ENCODE measurements at regions not wholly inside any gene's neighbourhood (a gene's known extent, or its start where the extent isn't known, plus 50 kb on each side); places are given as distances from the start of the nearest gene placed in this dataset.

GRCh38 chr4:81375745-81376144, 96.0 kb downstream of the RASGEF1B start:
- TF ChIP-seq, protein P1, sequence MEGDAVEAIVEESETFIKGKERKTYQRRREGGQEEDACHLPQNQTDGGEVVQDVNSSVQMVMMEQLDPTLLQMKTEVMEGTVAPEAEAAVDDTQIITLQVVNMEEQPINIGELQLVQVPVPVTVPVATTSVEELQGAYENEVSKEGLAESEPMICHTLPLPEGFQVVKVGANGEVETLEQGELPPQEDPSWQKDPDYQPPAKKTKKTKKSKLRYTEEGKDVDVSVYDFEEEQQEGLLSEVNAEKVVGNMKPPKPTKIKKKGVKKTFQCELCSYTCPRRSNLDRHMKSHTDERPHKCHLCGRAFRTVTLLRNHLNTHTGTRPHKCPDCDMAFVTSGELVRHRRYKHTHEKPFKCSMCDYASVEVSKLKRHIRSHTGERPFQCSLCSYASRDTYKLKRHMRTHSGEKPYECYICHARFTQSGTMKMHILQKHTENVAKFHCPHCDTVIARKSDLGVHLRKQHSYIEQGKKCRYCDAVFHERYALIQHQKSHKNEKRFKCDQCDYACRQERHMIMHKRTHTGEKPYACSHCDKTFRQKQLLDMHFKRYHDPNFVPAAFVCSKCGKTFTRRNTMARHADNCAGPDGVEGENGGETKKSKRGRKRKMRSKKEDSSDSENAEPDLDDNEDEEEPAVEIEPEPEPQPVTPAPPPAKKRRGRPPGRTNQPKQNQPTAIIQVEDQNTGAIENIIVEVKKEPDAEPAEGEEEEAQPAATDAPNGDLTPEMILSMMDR (conservative IDR thresholded peaks at IDR 0.05) = no peak; the same call in 1 of the 2 replicates
- no peak for TF ChIP-seq ZFX (IDR thresholded peaks at IDR 0.05)
- no peak overlapping the region for H3K27ac ChIP-seq

DNA sequence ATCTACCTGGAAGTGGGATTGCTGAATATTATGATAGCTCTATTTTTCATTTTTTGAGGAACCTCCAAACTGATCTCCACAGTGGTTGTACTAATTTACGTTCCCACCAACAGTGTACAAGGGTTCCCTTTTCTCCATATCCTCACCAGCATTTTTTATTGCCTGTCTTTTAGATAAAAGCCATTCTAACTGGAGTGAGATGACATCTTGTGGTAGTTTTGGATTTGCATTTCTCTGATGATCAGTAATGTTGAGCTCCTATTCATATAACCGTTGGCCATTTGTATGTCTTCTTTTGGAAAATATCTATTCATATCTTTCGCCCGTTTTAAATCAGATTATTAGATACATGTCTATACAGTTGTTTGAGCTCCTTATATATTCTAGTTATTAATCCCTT, 101.8 kb downstream of the RASGEF1B start:
- TF ChIP-seq, protein P1 (conservative IDR thresholded peaks at IDR 0.05) = 0 out of 2 replicates have a peak, but pooled peaks have one; percentile 9
- no peak for TF ChIP-seq ZFX (IDR thresholded peaks at IDR 0.05)
- no peak overlapping the region for H3K27ac ChIP-seq

DNA sequence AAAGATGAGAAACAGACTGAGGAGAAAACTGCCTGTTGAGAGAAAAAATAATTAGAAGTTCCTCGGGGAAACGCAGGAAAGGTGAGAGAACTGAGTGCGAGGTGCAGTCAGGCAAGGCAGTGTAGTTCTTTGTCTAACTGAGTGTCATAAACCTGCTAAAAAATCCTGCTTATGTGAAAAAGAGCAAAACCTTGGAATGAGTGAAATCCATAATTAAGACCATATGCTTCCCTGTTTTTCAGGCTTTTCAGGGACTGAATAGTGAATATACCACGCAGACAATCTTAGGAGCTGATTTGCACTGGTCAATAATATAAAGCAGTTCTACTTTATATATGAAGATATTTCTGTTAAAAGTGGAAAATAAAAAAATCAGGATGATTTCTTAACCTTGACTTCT, 104.9 kb downstream of the RASGEF1B start:
- H3K27ac ChIP-seq = no peak overlapping the region
- no peak for TF ChIP-seq ZFX (IDR thresholded peaks at IDR 0.05)
- TF ChIP-seq, protein P1 (conservative IDR thresholded peaks at IDR 0.05) = no peak

DNA sequence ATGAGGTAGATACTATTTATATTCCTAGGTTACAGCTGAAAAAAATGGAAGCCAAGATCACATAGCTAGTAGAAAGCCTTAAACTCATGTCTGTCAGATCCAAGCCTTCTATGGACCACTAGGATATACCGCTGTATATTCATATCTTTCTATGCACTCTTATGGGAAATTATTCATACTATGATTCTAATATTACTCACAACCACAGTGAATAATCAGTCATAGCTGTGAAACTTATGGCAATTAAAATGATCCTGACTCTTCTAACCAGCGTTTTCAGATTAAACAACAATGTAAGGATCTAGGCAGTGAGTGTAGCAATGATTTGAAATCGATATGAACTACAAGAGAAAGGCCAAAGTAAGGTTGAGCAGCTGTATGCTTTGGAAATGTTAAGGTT, 111.0 kb downstream of the RASGEF1B start:
- TF ChIP-seq, protein P1 (conservative IDR thresholded peaks at IDR 0.05) = no peak
- no peak for TF ChIP-seq ZFX (IDR thresholded peaks at IDR 0.05)
- H3K27ac ChIP-seq = no peak overlapping the region

DNA sequence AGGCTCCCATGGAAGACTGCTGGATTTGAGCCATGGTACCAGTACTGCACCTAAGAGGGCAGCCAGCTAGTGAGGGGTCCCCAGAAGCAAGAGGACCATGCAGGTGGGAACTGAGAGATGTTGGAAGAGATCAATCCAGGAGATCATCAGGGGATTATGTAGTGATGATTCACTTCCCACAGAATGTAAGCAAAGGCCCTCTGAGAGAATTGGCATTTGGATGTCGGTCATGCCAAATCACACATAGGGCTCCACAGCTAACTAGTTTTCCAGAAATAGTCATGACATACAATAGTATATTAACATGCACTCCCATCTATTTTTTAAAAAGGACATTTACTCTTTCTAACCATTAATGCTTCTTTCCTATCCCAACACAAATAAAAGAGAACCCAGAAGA, 112.5 kb downstream of the RASGEF1B start:
- H3K27ac ChIP-seq = no peak overlapping the region
- TF ChIP-seq, protein P1 (conservative IDR thresholded peaks at IDR 0.05) = no peak
- TF ChIP-seq ZFX (IDR thresholded peaks at IDR 0.05) = no peak

DNA sequence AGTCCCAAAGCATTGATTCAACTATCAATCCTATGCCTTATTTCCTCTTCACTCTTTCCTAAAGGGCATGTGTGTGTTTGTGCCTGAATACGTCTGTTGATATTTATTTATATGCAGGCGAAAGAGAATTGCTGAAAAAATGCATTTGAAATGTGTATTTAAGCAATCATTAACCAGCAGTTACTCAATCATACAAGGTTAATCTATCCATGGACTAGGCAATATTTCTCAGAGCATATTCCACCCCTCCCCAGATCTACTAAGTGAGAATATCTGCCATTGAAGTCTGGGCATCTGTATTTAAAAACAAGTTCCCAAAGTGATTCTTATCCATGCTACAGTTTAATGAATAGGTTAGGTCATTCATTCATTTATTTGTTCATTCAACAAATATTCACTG, 113.6 kb downstream of the RASGEF1B start:
- TF ChIP-seq ZFX (IDR thresholded peaks at IDR 0.05) = no peak
- TF ChIP-seq, protein P1 (conservative IDR thresholded peaks at IDR 0.05) = no peak
- no peak overlapping the region for H3K27ac ChIP-seq

DNA sequence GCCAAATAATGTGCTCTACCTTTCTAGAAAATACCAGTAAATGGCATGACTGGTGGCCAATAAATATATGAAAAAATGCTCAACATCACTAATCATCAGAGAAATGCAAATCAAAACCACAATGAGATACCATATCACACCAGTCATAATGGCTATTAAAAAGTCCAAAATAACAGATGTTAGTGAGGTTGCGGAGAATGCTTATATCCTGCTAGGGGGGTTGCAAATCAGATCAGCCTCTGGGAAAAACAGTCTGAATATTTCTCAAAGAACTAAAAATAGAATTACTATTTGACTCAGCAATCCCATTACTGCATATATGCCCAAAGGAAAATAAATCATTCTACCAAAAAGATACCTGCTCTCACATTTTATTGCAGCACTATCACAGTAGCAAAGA, 115.1 kb downstream of the RASGEF1B start:
- no peak overlapping the region for H3K27ac ChIP-seq
- TF ChIP-seq, protein P1 (conservative IDR thresholded peaks at IDR 0.05) = no peak
- no peak for TF ChIP-seq ZFX (IDR thresholded peaks at IDR 0.05)

Measured in C4-2B (cell line).